ENCODE measurements at regions not wholly inside any gene's neighbourhood (a gene's known extent, or its start where the extent isn't known, plus 50 kb on each side); places are given as distances from the start of the nearest gene placed in this dataset.

GRCh38 chr2:234331966-234332365 is 164.9 kb downstream of the ARL4C start:
- no peak for TF ChIP-seq CTCF (IDR thresholded peaks at IDR 0.05; ENCODE audit: low read length)
- TF ChIP-seq EZH2 (IDR thresholded peaks at IDR 0.05; ENCODE audit: borderline replicate concordance, low read length), result no peak
